GM18507 (cell line): ENCODE measurements at regions not wholly inside any gene's neighbourhood (a gene's known extent, or its start where the extent isn't known, plus 50 kb on each side); places are given as distances from the start of the nearest gene placed in this dataset.

Source experiments
- DNase-seq: peaks from one replicate; pipeline ENCODE4 v3.0.0; 2011; ENCODE audit warnings: low read depth; ENCODE audit not compliant: insufficient read length; ENCODE audit errors: extremely low spot score
- FAIRE-seq: peaks from 2 replicates; lab custom pipeline; 2011; peaks lifted over from hg19 to GRCh38; lab: Jason Lieb, UNC

DNA sequence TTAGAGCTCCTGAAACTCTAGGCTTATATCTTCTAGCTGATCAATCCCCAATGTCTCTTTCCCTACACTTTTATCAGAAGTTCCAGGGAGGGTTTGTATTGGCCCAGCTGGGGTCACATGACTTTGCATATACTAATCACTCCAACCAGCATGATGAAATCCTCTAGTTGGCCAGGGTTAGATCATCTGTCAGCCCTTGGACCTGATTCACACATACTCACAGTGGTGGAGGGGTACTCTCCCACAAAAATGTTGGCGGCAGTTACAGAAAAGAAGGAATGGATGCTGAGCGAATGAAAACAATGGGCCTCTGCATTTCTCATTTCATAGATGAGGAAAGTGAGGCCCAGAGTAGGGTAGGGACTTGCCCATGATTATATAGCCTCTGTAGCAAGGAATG is 151.1 kb downstream of the PJA1 start:
- FAIRE-seq (no peak), DNase-seq (no peak)

DNA sequence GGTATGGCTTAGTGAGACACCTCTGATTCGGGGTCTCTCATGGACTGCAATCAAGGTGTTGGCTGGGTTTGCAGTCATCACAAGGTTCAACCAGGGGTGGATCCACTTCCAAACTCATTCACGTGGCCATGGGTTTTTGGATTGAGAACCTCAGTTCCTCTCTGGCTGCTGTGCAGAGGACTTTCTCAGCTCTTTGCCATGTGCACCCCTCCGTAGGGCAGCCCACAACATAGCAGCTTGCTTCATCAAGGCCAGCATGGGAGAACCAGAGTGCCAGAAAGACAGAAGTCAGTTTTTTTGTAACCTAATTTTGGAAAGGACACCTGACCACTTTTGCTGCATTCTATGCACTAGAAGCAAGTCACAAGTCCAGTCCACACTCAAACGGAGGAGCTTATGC is 154.9 kb downstream of the PJA1 start:
- DNase-seq (no peak), FAIRE-seq (no peak)

GRCh38 chrX:69000877-69001276 is 164.4 kb downstream of the PJA1 start:
- no peak for DNase-seq
- no peak for FAIRE-seq

- no peak for FAIRE-seq
- DNase-seq = no peak
Measured at GRCh38 chrX:68999931-69000330, 165.3 kb downstream of the PJA1 start.

- DNase-seq (no peak), FAIRE-seq (no peak)
Measured at GRCh38 chrX:68999356-68999755, 165.9 kb downstream of the PJA1 start.

- FAIRE-seq (no peak), DNase-seq (no peak)
Measured at GRCh38 chrX:68998716-68999115, 166.5 kb downstream of the PJA1 start.

DNA sequence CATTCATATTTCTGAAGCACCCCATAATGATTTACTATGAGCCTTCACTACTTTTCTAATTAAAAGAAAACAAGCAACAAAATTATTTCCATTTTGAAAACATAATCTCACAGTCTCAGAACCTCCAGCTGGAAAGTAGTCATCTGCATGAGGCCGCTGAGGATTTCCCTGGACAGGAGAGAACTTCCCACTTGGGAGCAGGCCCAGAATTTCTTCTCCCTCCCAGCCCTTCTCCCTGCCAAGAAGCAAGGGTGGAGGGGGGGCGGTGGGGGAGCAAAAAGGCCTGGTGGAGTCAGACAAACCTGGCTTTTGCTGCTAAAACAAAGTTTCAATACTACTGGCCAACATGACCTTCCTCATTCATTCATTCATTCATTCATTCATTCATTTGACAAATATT is 167.3 kb downstream of the PJA1 start:
- no peak for FAIRE-seq
- DNase-seq = no peak

GRCh38 chrX:68997511-68997910 is 167.7 kb downstream of the PJA1 start:
- DNase-seq = no peak
- FAIRE-seq = no peak

DNA sequence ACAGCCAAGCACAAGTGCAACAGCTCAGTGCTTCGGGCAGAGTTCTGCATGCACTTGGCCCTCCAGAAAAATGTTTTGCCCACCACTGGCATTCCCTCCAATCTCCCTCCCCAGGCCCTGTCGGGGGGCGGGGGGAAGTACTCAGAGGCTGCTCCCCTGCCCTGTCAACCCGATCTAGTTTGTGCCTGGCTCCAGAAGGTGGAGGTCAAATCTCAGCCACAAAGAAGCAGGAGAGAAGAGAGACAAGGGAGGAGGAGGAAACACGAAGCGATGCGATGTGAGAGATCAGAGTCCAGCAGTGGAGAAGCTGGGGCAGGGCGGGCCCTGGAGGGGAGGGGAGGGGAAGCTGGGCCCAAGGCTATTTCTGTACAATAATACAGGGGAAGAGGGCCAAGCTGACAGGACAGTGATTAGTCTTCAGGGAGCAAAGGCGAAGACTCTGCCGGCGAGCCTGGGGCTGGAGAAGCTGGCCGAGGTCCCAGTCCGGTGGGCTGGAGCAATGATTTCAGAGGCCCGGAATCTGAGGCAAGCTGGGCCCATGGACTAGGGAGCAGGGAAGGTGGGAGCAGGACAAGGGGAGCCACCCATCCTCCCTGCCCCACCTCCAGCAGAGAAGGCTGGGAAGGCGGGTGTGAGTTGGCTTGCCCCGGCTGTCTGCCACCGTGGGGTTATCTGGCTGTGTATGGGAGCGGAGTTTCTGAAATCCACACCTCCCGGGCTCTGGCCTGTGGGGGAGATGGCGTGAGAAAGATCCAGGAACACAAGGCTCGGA is 167.1 kb downstream of the EFNB1 start:
- FAIRE-seq (no peak), DNase-seq (no peak)

GRCh38 chrX:68995386-68995779 is 166.6 kb downstream of the EFNB1 start:
- FAIRE-seq (no peak), DNase-seq (no peak)

DNA sequence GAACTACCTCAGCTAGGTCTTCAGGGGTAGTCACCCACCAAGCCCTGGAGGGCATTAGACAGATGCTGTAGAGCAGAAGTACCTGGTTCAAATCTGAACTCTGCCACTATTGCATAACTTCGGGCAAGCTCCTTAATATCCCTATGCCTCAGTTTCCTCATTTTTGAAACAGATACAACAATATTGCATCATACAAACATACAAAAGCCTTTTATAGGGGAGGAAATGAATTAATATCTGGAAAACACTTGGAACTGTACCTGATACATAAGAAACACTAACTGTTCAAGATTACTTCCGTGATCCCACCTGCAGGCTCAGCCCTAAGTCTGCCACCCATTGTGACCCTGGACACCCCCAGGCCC is 166.1 kb downstream of the EFNB1 start:
- DNase-seq (no peak), FAIRE-seq (no peak)

DNA sequence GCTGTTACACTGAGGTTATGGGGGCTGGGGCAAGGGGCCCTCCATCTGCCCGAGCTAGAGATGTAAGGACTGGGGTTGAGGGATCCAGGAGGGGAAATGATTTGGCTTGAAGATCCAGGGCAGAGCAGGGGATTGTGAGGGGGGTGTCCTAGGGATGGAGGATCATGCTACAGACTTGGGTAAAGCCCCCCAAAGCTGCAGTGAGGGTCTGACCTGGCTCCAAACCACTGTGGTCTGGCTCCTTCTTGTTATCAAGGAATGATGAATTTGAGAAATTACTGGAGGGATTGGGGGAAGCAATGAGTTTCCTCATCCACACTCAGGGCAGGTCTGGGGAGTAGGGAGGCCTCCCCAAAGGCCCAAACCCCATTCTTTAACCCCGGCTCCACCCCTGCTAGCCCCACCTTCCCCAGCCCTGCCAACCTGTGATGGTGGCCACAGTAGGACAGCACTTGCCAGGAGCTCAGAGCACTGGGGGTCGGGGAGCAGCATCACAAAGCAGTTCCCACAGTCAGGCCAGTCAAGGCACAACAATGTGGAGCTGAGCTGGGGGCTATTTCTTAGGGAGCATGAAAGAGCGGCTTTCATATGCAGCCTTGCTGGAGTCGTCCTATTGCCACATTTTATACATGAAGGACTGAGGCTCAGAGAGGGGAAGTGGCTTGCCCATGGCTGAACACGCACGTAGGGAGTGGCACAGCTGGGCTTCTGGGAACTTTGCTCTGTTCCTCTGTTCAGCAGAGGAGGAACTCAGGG is 165.5 kb downstream of the EFNB1 start:
- DNase-seq (no peak), FAIRE-seq (no peak)

DNA sequence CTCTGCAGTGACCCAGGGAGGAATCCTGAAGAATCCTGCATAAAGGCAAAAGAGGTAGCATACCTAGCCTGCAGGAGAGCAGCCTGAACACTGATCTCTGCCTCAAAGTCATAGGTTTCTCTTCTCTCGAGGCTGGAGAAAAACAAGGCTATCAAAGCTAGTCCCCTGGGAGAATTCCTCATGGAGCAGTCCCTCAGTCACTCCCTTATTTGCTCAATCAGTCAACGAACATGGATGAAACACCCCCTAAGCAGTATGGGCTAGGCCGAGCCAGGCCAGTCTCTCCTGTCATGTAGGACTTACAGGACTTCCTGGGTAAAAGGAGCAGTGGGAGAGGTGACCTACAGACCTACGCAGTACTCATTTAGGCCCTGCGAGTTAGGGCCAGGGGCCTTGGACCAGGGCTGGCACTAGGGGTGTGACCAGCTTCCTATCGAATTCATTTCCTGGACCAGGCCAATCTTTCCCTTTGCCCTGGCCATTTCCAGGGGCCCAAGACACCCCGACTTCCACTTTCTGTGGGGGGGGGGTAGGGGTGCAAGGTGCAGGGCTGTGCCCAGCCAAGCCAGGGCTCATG is 164.1 kb downstream of the EFNB1 start:
- DNase-seq (no peak), FAIRE-seq (no peak)

- DNase-seq (no peak), FAIRE-seq (no peak)
Measured at GRCh38 chrX:68991691-68992345, 163.0 kb downstream of the EFNB1 start.

- DNase-seq (no peak), FAIRE-seq (no peak)
Measured at GRCh38 chrX:68990948-68991347, 162.1 kb downstream of the EFNB1 start.

GRCh38 chrX:68989865-68990606 is 161.2 kb downstream of the EFNB1 start:
- DNase-seq (no peak), FAIRE-seq (no peak)

GRCh38 chrX:68989456-68989855 is 160.6 kb downstream of the EFNB1 start:
- FAIRE-seq (no peak), DNase-seq (no peak)

DNA sequence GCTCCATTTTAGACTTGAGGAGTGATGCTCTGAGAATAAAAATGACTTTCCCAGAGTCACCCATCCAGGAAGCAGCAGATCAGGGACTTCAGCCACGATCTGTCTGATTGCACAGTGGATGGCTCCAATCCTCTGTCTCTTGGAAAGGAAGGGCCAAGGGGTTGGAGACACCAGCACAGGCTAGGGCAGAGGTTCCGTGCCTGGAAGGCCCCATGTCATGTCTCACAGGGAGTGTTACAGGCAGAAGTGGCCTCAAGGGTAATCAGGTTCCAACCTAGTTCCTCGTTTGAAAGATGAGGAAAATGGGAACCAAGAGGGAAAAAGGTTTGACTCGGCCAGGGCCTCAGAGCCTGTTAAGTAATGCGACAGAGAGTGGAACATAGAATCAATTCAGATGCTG is 160.0 kb downstream of the EFNB1 start:
- no peak for FAIRE-seq
- no peak for DNase-seq

GRCh38 chrX:68985135-68985755 is 156.4 kb downstream of the EFNB1 start:
- no peak for FAIRE-seq
- no peak for DNase-seq
